DND-41 (cell line): ENCODE measurements at regions not wholly inside any gene's neighbourhood (a gene's known extent, or its start where the extent isn't known, plus 50 kb on each side); places are given as distances from the start of the nearest gene placed in this dataset.

Experiments
- ATAC-seq: fragments of 200-7000 bp; cut with Tn5 transposase; 3 replicates; pipeline ENCODE4 v1.9.1; 2021; ENCODE audit warnings: low read depth; ENCODE audit not compliant: insufficient read depth
- DNase-seq: peaks from one replicate; pipeline ENCODE4 v3.0.0-alpha.2; 2020
- H2AFZ ChIP-seq: 2 replicates; pipeline ENCODE4 v1.6.0; 2012; ENCODE audit warnings: low read depth, low read length
- H3K27ac ChIP-seq: 2 replicates; pipeline ENCODE4 v1.5.1; 2012; ENCODE audit warnings: low read length, inconsistent platforms
- H3K27me3 ChIP-seq: fragments of 200-600 bp; sonication (generic); 2 replicates; pipeline ENCODE4 v1.6.0; 2012; ENCODE audit warnings: low read length, mild to moderate bottlenecking, inconsistent platforms; ENCODE audit not compliant: insufficient read depth, poor library complexity
- H3K36me3 ChIP-seq: 2 replicates; pipeline ENCODE4 v1.5.1; 2012; ENCODE audit warnings: low read length, inconsistent platforms; ENCODE audit not compliant: insufficient read depth
- H3K4me1 ChIP-seq: 2 replicates; pipeline ENCODE4 v1.5.1; 2012; ENCODE audit warnings: mild to moderate bottlenecking, low read length; ENCODE audit not compliant: insufficient read depth
- H3K4me2 ChIP-seq: 2 replicates; pipeline ENCODE4 v1.6.0; 2012; ENCODE audit warnings: mild to moderate bottlenecking, moderate library complexity, low read length, inconsistent platforms; ENCODE audit not compliant: insufficient read depth
- H3K4me3 ChIP-seq, 2 experiments: fragments of 200-600 bp in 1 of 2; shearing (Covaris generic) in 1 of 2; 2 replicates each; pipeline ENCODE4 v1.5.1; 2012 to 2016; ENCODE audit warnings: inconsistent platforms in 2 of 2, low read length in 2 of 2, mild to moderate bottlenecking in 2 of 2, low read depth in 1 of 2, moderate library complexity in 1 of 2
- H3K79me2 ChIP-seq: 2 replicates; pipeline ENCODE4 v1.6.0; 2012; ENCODE audit warnings: low read length, inconsistent platforms; ENCODE audit not compliant: insufficient read depth
- H3K9ac ChIP-seq: 2 replicates; pipeline ENCODE4 v1.6.0; 2012; ENCODE audit warnings: low read depth, mild to moderate bottlenecking, inconsistent platforms, low read length, moderate library complexity
- H3K9me3 ChIP-seq: 2 replicates; pipeline ENCODE4 v1.5.1; 2012; ENCODE audit warnings: low read length, moderate library complexity, mild to moderate bottlenecking, inconsistent platforms; ENCODE audit not compliant: insufficient read depth, severe bottlenecking
- H4K20me1 ChIP-seq: 2 replicates; pipeline ENCODE4 v1.6.0; 2012; ENCODE audit warnings: low read length; ENCODE audit not compliant: insufficient read depth
- CTCF ChIP-seq: IDR thresholded peaks from 2 replicates; pipeline ENCODE4 v1.5.1; 2012; ENCODE audit warnings: borderline replicate concordance, low read length, moderate library complexity, mild to moderate bottlenecking; ENCODE audit not compliant: poor library complexity, severe bottlenecking; ENCODE audit errors: extremely low read depth
- EZH2 ChIP-seq: IDR thresholded peaks from 3 replicates; pipeline ENCODE4 v1.6.1; 2012; ENCODE audit warnings: borderline replicate concordance, low read depth, mild to moderate bottlenecking, moderate library complexity, low read length, inconsistent platforms; ENCODE audit not compliant: severe bottlenecking

- DNase-seq (no peak), ATAC-seq (no peak)
- no peak overlapping the region for H2AFZ ChIP-seq
- no peaks in the 10 kb centered on the region for H3K79me2 ChIP-seq
- no peak overlapping the region for H3K9ac ChIP-seq
- no peaks in the 10 kb centered on the region for H3K9me3 ChIP-seq
- H4K20me1 ChIP-seq, result no peaks in the 10 kb centered on the region
- TF ChIP-seq CTCF (no peak), EZH2 (no peak)
- H3K4me3 ChIP-seq, result no peak overlapping the region
- no peak overlapping the region for H3K27ac ChIP-seq
- H3K27me3 ChIP-seq, result no peaks in the 10 kb centered on the region
- H3K4me1 ChIP-seq, result no peaks in the 10 kb centered on the region
- H3K36me3 ChIP-seq, result no peaks in the 10 kb centered on the region
- no peak overlapping the region for H3K4me2 ChIP-seq
Observed at GRCh38 chr2:187011206-187011832, 162.3 kb upstream of the ZSWIM2 start.

GRCh38 chr2:187009483-187010239, 160.7 kb upstream of the ZSWIM2 start:
- no peak overlapping the region for H3K4me3 ChIP-seq
- no peaks in the 10 kb centered on the region for H3K27me3 ChIP-seq
- H4K20me1 ChIP-seq, result no peaks in the 10 kb centered on the region
- H3K4me1 ChIP-seq, result no peaks in the 10 kb centered on the region
- H2AFZ ChIP-seq, result no peak overlapping the region
- no peak for TF ChIP-seq CTCF
- no peak for TF ChIP-seq EZH2
- no peaks in the 10 kb centered on the region for H3K9me3 ChIP-seq
- DNase-seq (no peak), ATAC-seq (no peak)
- no peak overlapping the region for H3K4me2 ChIP-seq
- H3K36me3 ChIP-seq, result no peaks in the 10 kb centered on the region
- H3K27ac ChIP-seq, result no peak overlapping the region
- H3K79me2 ChIP-seq, result no peaks in the 10 kb centered on the region
- no peak overlapping the region for H3K9ac ChIP-seq

GRCh38 chr2:187008111-187008510, 159.1 kb upstream of the ZSWIM2 start:
- no peak for ATAC-seq
- Histone ChIP-seq H3K4me3 (no peak overlapping the region), H3K36me3 (no peaks in the 10 kb centered on the region), H2AFZ (no peak overlapping the region), H3K27ac (no peak overlapping the region), H3K9ac (no peak overlapping the region), H3K9me3 (no peaks in the 10 kb centered on the region), H3K79me2 (no peaks in the 10 kb centered on the region), H3K4me1 (no peaks in the 10 kb centered on the region), H3K27me3 (no peaks in the 10 kb centered on the region), H4K20me1 (no peaks in the 10 kb centered on the region), H3K4me2 (no peak overlapping the region)
- TF ChIP-seq CTCF (no peak), EZH2 (no peak)
- no peak for DNase-seq
